HG03575 (cell line): ENCODE measurements at regions not wholly inside any gene's neighbourhood (a gene's known extent, or its start where the extent isn't known, plus 50 kb on each side); places are given as distances from the start of the nearest gene placed in this dataset.
"Not testable (repeated sequence)": the region's sequence is repeated elsewhere in the genome, so short reads cannot be mapped to it uniquely, and the experiment has no call there.

Source experiments
- ATAC-seq: cut with Tn5 transposase; IDR thresholded peaks from one replicate; pipeline ENCODE4 v1.9.1; 2021; ENCODE audit not compliant: unreplicated experiment, insufficient number of reproducible peaks, low FRiP score; ENCODE audit errors: extremely low read depth

GRCh38 chr14:105905456-105905855 lies 379.1 kb downstream of the TMEM121 start:
- ATAC-seq: no peak

- ATAC-seq: no peak
Measured at GRCh38 chr14:105907276-105907675, 380.9 kb downstream of the TMEM121 start.

GRCh38 chr14:105908006-105908405 lies 381.6 kb downstream of the TMEM121 start:
- no peak for ATAC-seq

- no peak for ATAC-seq
Measured at GRCh38 chr14:105908481-105908911, 382.1 kb downstream of the TMEM121 start.

DNA sequence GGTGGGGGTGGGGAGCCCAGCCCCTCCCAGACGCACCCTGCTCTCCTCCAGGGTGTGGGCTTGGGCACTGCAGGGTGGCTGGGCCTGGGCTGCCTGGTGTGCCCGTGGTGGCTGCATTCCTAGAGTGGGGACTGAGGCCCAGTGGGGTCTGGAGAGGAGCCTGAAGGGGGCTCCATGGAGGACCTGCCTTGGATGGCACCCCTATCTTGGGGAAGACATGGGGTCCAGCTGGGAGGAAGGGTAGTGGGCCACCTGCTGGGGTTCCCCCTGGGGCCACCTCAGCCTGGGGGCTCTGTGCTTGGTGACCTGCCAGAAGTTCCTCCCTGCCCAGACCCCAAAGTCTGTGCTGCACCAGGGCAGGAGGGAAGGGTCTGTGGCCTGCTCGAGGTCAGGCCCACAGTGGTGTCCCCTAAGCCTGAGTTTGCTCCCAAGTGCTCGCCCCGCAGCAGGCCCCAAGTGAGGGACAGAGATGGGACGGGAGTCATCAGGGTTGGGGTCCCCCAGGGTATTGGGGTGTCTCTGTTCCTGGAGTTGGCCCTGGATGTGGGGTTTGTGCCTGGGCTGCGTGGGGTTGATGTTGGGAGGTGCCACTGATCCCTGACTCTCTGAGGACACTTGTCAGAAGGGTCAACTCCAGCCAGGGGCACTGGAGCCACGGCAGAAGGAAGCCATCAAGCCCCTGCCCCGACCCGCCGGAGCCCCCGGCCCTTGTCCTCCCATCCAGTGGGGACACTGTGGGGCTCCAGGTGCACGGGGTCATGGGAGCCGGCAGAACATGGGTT lies 382.9 kb downstream of the TMEM121 start:
- ATAC-seq: no peak

DNA sequence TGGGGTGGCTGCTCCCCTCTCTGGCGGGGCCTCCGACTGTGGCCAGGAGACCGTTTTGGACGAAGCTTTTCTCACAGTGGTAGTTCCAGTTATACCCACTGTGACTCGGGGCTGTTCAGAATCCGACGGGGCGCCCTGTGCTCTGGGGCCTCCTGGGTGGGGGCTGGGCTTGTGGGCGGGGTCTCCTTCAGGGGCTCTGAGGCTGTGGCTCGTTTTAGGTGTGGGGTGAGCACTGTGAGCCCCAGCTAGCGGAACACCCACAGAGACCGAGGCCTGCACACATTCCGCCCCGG lies 383.4 kb downstream of the TMEM121 start:
- not testable (repeated sequence) for ATAC-seq

DNA sequence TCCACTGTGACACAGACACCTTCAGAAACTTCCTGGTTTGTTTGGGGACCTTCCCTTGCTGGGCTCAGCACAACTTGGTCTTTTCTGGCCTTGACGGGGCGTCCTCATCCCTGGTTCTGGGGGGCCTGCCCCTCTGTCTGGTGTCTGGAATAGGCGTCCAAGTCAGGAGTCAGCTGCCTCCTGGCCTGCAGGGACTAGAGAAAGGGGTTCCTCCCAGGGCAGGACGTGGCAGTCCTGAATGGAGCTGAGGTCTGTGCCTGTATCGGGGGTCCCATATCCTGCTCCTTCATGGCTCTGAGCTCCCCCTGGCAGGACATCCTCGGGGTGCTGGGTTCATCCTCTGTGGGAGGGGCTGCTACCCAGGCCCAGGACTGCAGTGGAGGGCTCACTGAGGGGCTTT lies 384.0 kb downstream of the TMEM121 start:
- ATAC-seq: no peak

- no peak for ATAC-seq
Measured at GRCh38 chr14:105911006-105911847, 384.8 kb downstream of the TMEM121 start.

- not testable (repeated sequence) for ATAC-seq
Measured at GRCh38 chr14:105911848-105912292, 385.5 kb downstream of the TMEM121 start.

GRCh38 chr14:105912641-105913180 lies 386.3 kb downstream of the TMEM121 start:
- no peak for ATAC-seq

DNA sequence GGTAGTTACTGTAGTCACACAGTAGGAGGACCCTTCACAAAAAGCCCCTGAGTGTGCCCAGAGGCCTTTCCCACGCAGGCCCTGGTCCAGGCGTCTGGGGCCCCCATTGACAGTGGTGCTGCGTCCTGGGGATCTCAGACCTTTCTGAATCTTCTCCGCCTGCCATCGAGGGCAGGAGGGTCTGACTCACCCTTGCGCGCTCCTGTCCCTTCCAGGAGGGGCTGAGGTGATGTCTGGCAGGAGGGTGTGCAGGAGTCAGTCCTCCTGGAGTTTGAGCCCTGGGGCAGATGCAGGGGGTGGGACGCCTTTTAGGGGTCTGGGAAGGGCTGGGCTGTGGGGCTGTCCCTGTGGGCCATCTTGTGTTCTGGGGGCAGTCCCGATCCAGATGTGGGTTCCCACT lies 386.8 kb downstream of the TMEM121 start:
- ATAC-seq: no peak

DNA sequence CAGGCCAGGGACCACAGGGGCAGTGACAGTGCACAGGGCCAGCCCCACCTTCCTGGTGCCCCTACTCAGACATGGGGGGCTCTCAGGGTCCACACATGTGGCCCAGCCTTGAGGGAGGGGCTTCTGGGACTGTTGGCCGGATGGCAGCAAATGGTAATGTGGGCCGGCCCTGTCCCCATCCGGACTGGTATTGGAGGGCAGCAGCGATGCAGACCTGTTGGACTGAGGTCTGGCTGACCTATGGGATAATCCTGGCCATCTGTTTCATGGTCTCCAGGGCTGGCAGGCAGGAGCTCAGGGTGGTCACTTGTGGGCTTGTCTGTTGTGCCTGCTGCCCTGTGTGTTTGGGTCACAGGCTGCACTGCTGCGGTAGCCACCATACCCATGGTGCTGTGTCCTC lies 387.5 kb downstream of the TMEM121 start:
- no peak for ATAC-seq

DNA sequence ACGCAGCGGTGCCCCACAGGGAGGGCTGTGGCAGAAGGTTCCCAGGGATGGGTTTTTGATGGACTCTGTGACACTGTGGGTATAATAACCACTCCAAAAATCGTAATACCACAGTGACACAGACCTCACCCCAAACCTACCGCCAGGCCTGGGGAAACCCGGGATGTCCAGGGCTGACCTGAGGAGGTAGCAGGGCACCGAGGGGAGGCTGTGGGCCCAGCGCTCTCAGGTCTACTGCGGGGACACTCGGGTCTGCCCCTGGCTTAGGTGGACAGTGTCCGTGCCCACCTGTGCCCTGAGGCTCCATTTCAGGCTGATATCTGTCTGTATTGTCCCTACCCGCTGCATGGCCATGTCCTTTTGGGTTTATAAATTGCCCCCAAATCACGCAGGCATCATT lies 387.9 kb downstream of the TMEM121 start:
- ATAC-seq: not testable (repeated sequence)

GRCh38 chr14:105914738-105915385 lies 388.5 kb downstream of the TMEM121 start:
- ATAC-seq: no peak

DNA sequence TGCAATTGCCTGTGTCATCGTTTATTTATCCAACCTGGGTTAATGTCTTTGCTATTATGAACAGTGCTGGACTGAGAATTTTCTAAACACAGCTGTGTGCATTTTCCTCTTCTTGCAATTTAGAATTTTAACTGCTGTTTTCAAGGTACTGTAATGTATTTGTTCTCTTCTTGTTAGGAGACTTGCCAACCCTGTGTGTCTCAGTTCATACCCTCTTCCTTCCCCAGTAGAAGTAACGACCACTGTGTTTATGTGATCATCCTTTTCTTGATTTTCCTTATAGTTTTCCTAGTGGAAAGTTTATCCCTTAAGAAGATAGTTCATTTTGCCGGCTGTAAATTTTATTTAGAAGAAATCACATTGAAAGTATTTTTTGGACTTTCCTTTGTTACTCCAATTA lies 389.2 kb downstream of the TMEM121 start:
- ATAC-seq: not testable (repeated sequence)

- ATAC-seq: not testable (repeated sequence)
Measured at GRCh38 chr14:105917136-105917932, 391.0 kb downstream of the TMEM121 start.

DNA sequence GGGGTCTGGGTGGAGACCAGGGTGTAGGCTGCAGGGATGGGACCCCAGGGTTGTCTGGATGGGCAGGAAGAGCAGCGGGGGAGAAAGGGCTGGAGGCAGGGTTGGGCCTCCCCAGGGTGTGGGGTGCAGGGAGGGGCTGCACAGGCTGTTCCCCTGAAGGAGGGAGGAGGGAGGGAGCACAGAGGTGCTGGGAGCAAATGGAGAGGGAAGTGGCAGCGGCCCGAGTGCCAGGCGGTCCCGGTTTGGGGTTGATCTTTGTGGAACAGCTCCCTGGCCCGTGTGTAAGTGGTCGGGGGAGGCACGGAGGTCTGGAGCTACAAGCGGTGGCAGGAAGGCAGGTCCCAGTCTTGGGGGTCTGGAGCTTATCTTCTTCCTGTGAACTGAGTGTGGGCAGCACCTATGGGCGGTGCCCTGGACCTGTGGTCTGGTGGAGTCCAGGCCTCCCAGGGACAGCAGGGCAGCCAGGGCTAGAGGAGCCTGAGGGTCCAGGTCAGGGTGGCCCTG lies 391.6 kb downstream of the TMEM121 start:
- ATAC-seq: no peak

DNA sequence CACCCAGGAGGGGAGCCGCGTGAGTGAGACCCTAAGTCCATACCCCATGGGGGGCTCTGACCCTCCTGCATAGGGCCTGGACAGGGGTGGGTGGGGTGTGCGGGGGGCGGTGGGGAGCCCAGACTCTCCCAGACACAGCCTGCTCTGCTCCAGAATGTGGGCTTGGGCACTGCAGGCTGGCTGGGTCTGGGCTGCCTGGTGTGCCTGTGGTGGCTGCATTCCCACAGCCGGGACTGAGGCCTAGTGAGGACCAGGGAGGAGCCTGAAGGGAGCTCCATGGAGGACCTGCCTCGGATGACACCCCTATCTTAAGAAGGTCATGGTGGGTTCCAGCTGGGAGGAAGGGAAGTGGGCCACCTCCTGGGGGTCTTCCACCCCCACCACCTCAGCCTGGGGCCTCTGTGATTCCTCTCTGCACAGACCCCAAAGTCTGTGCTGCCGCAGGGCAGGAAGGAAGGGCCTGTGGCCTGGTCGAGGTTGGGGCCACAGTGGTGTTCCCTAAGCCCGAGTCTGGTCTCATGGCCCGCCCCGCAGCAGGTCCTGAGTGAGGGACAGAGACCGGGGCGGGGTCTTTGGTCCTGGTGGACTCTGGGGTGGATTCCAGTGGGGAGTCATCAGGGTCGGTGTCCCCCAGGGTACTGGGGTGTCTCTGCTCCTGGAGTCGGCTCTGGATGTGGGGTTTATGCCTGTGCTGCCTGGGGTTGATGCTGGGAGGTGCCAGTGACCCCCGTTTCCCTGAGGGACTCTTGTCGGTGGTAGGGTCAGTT lies 392.3 kb downstream of the TMEM121 start:
- no peak for ATAC-seq
